GM19043 (cell line): ENCODE measurements at regions not wholly inside any gene's neighbourhood (a gene's known extent, or its start where the extent isn't known, plus 50 kb on each side); places are given as distances from the start of the nearest gene placed in this dataset.

Experiments used
- ATAC-seq: cut with Tn5 transposase; IDR thresholded peaks from one replicate; pipeline ENCODE4 v1.9.1; 2021; ENCODE audit warnings: low read depth; ENCODE audit not compliant: unreplicated experiment

- no peak for ATAC-seq
These were observed 604.3 kb upstream of the CFAP20DC start for GRCh38 chr3:59654123-59654479.

- no peak for ATAC-seq
These were observed 603.7 kb upstream of the CFAP20DC start for GRCh38 chr3:59653405-59654122.

- no peak for ATAC-seq
These were observed 594.9 kb upstream of the CFAP20DC start for GRCh38 chr3:59644479-59645402.

GRCh38 chr3:59641169-59641899 is 591.5 kb upstream of the CFAP20DC start:
- ATAC-seq: no peak

GRCh38 chr3:59632760-59633573 is 583.1 kb upstream of the CFAP20DC start:
- no peak for ATAC-seq

- no peak for ATAC-seq
These were observed 581.7 kb upstream of the CFAP20DC start for GRCh38 chr3:59631482-59631881.

GRCh38 chr3:59621037-59621436 is 571.2 kb upstream of the CFAP20DC start:
- no peak for ATAC-seq

- no peak for ATAC-seq
These were observed 570.5 kb upstream of the CFAP20DC start for GRCh38 chr3:59620325-59620724.

- no peak for ATAC-seq
These were observed 562.6 kb upstream of the CFAP20DC start for GRCh38 chr3:59612444-59612715.

- ATAC-seq: no peak
These were observed 562.0 kb upstream of the CFAP20DC start for GRCh38 chr3:59611649-59612443.

- ATAC-seq: no peak
These were observed 560.0 kb upstream of the CFAP20DC start for GRCh38 chr3:59609657-59610348.

- ATAC-seq: no peak
These were observed 558.5 kb upstream of the CFAP20DC start for GRCh38 chr3:59608356-59608755.

GRCh38 chr3:59607656-59608055 is 557.8 kb upstream of the CFAP20DC start:
- no peak for ATAC-seq

- ATAC-seq: no peak
These were observed 556.9 kb upstream of the CFAP20DC start for GRCh38 chr3:59606638-59607266.

GRCh38 chr3:59605944-59606534 is 556.2 kb upstream of the CFAP20DC start:
- no peak for ATAC-seq

GRCh38 chr3:59605318-59605717 is 555.5 kb upstream of the CFAP20DC start:
- no peak for ATAC-seq

GRCh38 chr3:59601486-59601885 is 551.7 kb upstream of the CFAP20DC start:
- no peak for ATAC-seq

GRCh38 chr3:59600631-59601030 is 550.8 kb upstream of the CFAP20DC start:
- ATAC-seq: no peak
